ENCODE measurements at regions not wholly inside any gene's neighbourhood (a gene's known extent, or its start where the extent isn't known, plus 50 kb on each side); places are given as distances from the start of the nearest gene placed in this dataset.

DNA sequence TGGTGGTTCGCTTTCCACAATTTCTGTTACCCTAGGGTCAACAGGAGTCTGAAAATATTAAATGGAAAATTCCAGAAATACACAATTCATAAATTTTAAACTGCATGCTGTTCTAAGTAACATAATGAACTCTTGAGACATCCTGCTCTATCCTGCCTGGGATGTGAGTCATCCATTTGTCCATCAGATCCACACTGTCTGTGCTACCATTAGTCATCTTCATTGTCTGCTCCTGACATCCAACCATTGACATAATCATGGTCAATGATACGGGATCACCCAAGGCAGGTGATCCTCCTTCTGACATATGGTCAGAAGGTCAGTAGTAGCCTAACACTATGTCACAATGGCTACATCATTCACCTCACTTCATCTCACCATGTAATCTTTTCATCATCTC, 276.7 kb upstream of the KIF2A start:
- Mint-ChIP-seq H3K4me1 (ENCODE audit: low read depth, unreplicated experiment) (no peaks in the 10 kb centered on the region), H3K27me3 (ENCODE audit: unreplicated experiment) (peaks cover 65% of the 10 kb centered on the region), H3K4me3 (ENCODE audit: low read depth, unreplicated experiment) (no peak overlapping the region), H3K27ac (ENCODE audit: unreplicated experiment) (no peak overlapping the region), H3K9me3 (ENCODE audit: low read depth, unreplicated experiment) (no peaks in the 10 kb centered on the region), H3K36me3 (ENCODE audit: insufficient read depth, unreplicated experiment) (no peaks in the 10 kb centered on the region)
- no TSS peak for BruUV-seq (replicated peaks)
- TF ChIP-seq, protein P1, sequence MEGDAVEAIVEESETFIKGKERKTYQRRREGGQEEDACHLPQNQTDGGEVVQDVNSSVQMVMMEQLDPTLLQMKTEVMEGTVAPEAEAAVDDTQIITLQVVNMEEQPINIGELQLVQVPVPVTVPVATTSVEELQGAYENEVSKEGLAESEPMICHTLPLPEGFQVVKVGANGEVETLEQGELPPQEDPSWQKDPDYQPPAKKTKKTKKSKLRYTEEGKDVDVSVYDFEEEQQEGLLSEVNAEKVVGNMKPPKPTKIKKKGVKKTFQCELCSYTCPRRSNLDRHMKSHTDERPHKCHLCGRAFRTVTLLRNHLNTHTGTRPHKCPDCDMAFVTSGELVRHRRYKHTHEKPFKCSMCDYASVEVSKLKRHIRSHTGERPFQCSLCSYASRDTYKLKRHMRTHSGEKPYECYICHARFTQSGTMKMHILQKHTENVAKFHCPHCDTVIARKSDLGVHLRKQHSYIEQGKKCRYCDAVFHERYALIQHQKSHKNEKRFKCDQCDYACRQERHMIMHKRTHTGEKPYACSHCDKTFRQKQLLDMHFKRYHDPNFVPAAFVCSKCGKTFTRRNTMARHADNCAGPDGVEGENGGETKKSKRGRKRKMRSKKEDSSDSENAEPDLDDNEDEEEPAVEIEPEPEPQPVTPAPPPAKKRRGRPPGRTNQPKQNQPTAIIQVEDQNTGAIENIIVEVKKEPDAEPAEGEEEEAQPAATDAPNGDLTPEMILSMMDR (IDR thresholded peaks at IDR 0.05; ENCODE audit: unreplicated experiment): no peak
- CTCF ChIA-PET: no interaction called here
- intact Hi-C loops (cut with micrococcal nuclease; ENCODE audit: unreplicated experiment): no loop called here
- DNase-seq: no peak

DNA sequence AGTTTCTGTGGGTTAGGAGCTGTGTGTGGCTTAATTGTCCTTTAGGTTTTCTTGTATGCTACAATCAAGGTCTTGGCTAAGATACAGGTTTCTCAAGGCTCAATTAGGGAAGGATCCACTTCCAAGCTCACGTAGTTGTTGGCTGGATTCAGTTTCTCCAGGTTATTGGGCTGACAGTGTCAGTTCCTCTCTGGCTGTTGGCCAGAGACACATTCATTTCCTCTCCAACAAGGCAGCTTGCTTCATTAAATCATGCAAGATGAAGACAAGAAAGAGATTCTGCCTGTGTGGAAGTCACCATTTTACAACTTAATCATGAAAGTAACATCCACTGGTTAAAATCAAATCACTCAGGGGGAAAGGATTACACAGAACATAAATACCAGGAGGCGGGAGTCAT, 275.7 kb upstream of the KIF2A start:
- no TSS peak for BruUV-seq (replicated peaks)
- CTCF ChIA-PET: no interaction called here
- H3K4me1 Mint-ChIP-seq (ENCODE audit: low read depth, unreplicated experiment): no peaks in the 10 kb centered on the region
- no peak overlapping the region for H3K27ac Mint-ChIP-seq (ENCODE audit: unreplicated experiment)
- TF ChIP-seq, protein P1 (IDR thresholded peaks at IDR 0.05; ENCODE audit: unreplicated experiment): no peak
- H3K36me3 Mint-ChIP-seq (ENCODE audit: insufficient read depth, unreplicated experiment): no peaks in the 10 kb centered on the region
- no peak overlapping the region for H3K4me3 Mint-ChIP-seq (ENCODE audit: low read depth, unreplicated experiment)
- DNase-seq: no peak
- peaks cover 65% of the 10 kb centered on the region for H3K27me3 Mint-ChIP-seq (ENCODE audit: unreplicated experiment)
- H3K9me3 Mint-ChIP-seq (ENCODE audit: low read depth, unreplicated experiment): no peaks in the 10 kb centered on the region
- intact Hi-C loops (cut with micrococcal nuclease; ENCODE audit: unreplicated experiment): no loop called here

DNA sequence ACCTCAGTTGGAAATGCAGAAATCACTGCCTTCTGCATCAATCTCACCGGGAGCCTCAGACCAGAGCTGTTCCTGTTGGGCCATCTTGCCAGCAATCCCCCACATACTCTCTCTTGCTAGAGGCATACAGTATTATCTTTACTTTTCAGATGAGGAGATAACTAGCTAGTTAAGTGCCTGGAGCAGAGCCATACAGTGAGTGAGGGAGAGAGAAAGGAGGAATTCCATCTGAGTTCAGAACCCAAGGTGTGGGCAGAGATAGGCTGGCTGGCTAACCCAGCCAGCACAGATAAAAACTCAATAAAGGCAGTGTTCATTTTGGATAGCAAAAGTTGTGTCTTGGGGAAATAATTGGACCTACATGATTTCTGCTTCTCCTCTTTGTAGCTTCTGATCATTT, 268.0 kb upstream of the KIF2A start:
- Mint-ChIP-seq H3K4me1 (ENCODE audit: low read depth, unreplicated experiment) (no peaks in the 10 kb centered on the region), H3K4me3 (ENCODE audit: low read depth, unreplicated experiment) (no peak overlapping the region)

DNA sequence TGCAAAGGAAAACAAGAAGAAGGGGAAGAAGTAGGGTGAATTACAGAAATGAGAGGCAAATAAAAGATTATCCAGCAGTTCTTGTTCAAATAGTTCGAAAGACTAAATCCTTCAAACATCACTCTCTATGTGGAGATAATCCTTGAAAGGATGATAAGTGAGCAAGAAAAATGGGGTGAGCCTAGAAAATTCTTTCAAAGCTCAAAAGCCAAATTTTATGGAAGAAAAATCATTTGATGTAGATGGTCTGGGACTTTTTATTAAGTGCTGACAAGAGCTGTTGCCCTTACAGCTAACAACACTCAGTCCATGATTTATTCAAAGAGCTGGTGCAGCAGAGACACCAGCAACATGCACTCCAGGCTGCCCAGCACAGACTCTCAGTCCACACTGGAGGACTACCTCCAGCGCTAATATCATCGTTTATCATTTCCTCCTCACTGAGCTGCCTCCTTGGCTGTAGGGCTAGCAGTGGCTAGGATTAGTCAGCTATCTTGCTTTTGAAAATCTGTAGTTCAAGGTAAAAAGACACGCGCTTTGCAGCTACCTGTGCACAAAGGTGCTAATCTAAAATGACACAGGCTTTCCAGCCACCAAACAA, 264.8 kb upstream of the KIF2A start:
- Mint-ChIP-seq H3K9me3 (ENCODE audit: low read depth, unreplicated experiment) (no peaks in the 10 kb centered on the region), H3K36me3 (ENCODE audit: insufficient read depth, unreplicated experiment) (no peaks in the 10 kb centered on the region), H3K27me3 (ENCODE audit: unreplicated experiment) (peaks cover 59% of the 10 kb centered on the region), H3K4me3 (ENCODE audit: low read depth, unreplicated experiment) (no peak overlapping the region), H3K4me1 (ENCODE audit: low read depth, unreplicated experiment) (no peaks in the 10 kb centered on the region), H3K27ac (ENCODE audit: unreplicated experiment) (no peak overlapping the region)
- no peak for DNase-seq
- CTCF ChIA-PET: no interaction called here
- no TSS peak for BruUV-seq (replicated peaks)
- TF ChIP-seq, protein P1 (IDR thresholded peaks at IDR 0.05; ENCODE audit: unreplicated experiment): no peak
- intact Hi-C loops (cut with micrococcal nuclease; ENCODE audit: unreplicated experiment): no loop called here

More for the DNA sequence above, 268.0 kb upstream of the KIF2A start:
- H3K36me3 Mint-ChIP-seq (ENCODE audit: insufficient read depth, unreplicated experiment): no peaks in the 10 kb centered on the region
- CTCF ChIA-PET: no interaction called here
- no peak for DNase-seq
- intact Hi-C loops (cut with micrococcal nuclease; ENCODE audit: unreplicated experiment): no loop called here
- no peak overlapping the region for H3K27ac Mint-ChIP-seq (ENCODE audit: unreplicated experiment)
- BruUV-seq (replicated peaks): no TSS peak
- no peaks in the 10 kb centered on the region for H3K9me3 Mint-ChIP-seq (ENCODE audit: low read depth, unreplicated experiment)
- H3K27me3 Mint-ChIP-seq (ENCODE audit: unreplicated experiment): peaks cover 82% of the 10 kb centered on the region
- TF ChIP-seq, protein P1 (IDR thresholded peaks at IDR 0.05; ENCODE audit: unreplicated experiment): no peak
